K562 (cell line): ENCODE measurements at regions not wholly inside any gene's neighbourhood (a gene's known extent, or its start where the extent isn't known, plus 50 kb on each side); places are given as distances from the start of the nearest gene placed in this dataset.

Experiments used
- ATAC-seq: fragments of 200-7000 bp; cut with Tn5 transposase; 3 replicates; pipeline ENCODE4 v1.9.1; 2020; ENCODE audit warnings: moderate library complexity
- BruUV-seq: library from RNA; stranded (reverse); fragments of 400-500 nt; replicated peaks from 2 replicates; lab custom pipeline; 2021; lab: Mats Ljungman, UMichigan
- CTCF ChIA-PET: fragments of 300-600 bp; formaldehyde crosslinking; extraction: SDS; loops from one replicate; lab custom pipeline; 2021; ENCODE audit warnings: low intra/inter-chr PET ratio; lab: Yijun Ruan, JAX
- POLR2A ChIA-PET: fragments of 300-600, 350-650 bp; sonication (Branson Sonifier 250); formaldehyde crosslinking; extraction: SDS; loops from one replicate; lab custom pipeline; 2021; ENCODE audit warnings: antibody characterized with exemption, inconsistent platforms; lab: Yijun Ruan, JAX
- DNase-seq, 4 experiments: peaks; one replicate each; pipeline versions ENCODE4 v3.0.0 to v3.0.0-alpha.2; 2011 to 2018; ENCODE audit warnings: low spot score in 3 of 4, mixed read lengths in 3 of 4; ENCODE audit errors: extremely low read depth in 1 of 4
- FAIRE-seq: peaks from 2 replicates; lab custom pipeline; 2011; peaks lifted over from hg19 to GRCh38; lab: Jason Lieb, UNC
- H2AFZ ChIP-seq: 2 replicates; pipeline ENCODE4 v1.6.0; 2011; ENCODE audit warnings: low read depth, low read length, control low read depth, inconsistent platforms
- H3K27ac ChIP-seq: fragments of 200-600 bp; 3 replicates; pipeline ENCODE4 v1.8.0; 2011; ENCODE audit warnings: low read depth, mild to moderate bottlenecking, control low read depth, inconsistent platforms, low read length, moderate library complexity, mixed read lengths; ENCODE audit errors: extremely low read depth
- H3K27me3 ChIP-seq, 2 experiments: fragments of 300-600 bp in 1 of 2; 2 replicates in 1 of 2; 3 replicates in 1 of 2; pipeline versions ENCODE4 v1.6.0 to v1.8.0; 2011; ENCODE audit warnings: inconsistent platforms in 2 of 2, low read length in 2 of 2, mild to moderate bottlenecking in 1 of 2, mixed read lengths in 1 of 2, moderate library complexity in 1 of 2; ENCODE audit not compliant: control insufficient read depth in 2 of 2, insufficient read depth in 2 of 2
- H3K36me3 ChIP-seq: fragments of 300-600 bp; 3 replicates; pipeline ENCODE4 v1.8.0; 2011; ENCODE audit warnings: mild to moderate bottlenecking, low read length, inconsistent platforms; ENCODE audit not compliant: control insufficient read depth, insufficient read depth
- H3K4me1 ChIP-seq, 2 experiments: fragments of 200-600 bp in 1 of 2; replicated peaks in 1 of 2; 2 replicates in 1 of 2; 3 replicates in 1 of 2; pipeline versions ENCODE4 v1.5.1 to v1.8.0; 2011; ENCODE audit warnings: inconsistent platforms in 2 of 2, low read length in 2 of 2, mild to moderate bottlenecking in 1 of 2, mixed read lengths in 1 of 2, moderate library complexity in 1 of 2; ENCODE audit not compliant: control insufficient read depth in 2 of 2, insufficient read depth in 2 of 2
- H3K4me2 ChIP-seq: 2 replicates; pipeline ENCODE4 v1.6.1; 2011; ENCODE audit warnings: low read length, control low read depth, inconsistent platforms, mixed read lengths; ENCODE audit not compliant: insufficient read depth
- H3K4me3 ChIP-seq: fragments of 200-600 bp; sonication (generic), shearing (Covaris generic); 2 replicates; pipeline ENCODE4 v1.5.1; 2016; ENCODE audit warnings: control low read depth, inconsistent platforms
- H3K79me2 ChIP-seq: fragments of 200-600 bp; 3 replicates; pipeline ENCODE4 v1.8.0; 2011; ENCODE audit warnings: low read length, inconsistent platforms; ENCODE audit not compliant: control insufficient read depth, insufficient read depth
- H3K9ac ChIP-seq, 2 experiments: 2 replicates each; pipeline versions ENCODE4 v1.6.0 to v1.6.1; 2011; ENCODE audit warnings: low read depth in 2 of 2, low read length in 2 of 2, control low read depth in 1 of 2, inconsistent platforms in 1 of 2, mild to moderate bottlenecking in 1 of 2, mixed read lengths in 1 of 2; ENCODE audit not compliant: insufficient read depth in 1 of 2
- H3K9me1 ChIP-seq: one replicate; pipeline ENCODE4 v1.6.0; 2011; ENCODE audit warnings: inconsistent platforms, mild to moderate bottlenecking, low read length, moderate library complexity; ENCODE audit not compliant: control insufficient read depth, insufficient read depth
- H3K9me3 ChIP-seq: replicated peaks from 2 replicates; pipeline ENCODE4 v1.5.1; 2011; ENCODE audit warnings: low read depth, low read length, inconsistent platforms; ENCODE audit not compliant: control insufficient read depth, insufficient read depth
- H4K20me1 ChIP-seq: replicated peaks from 2 replicates; pipeline ENCODE4 v1.6.1; 2011; ENCODE audit warnings: low read length, inconsistent platforms, mixed read lengths; ENCODE audit not compliant: control insufficient read depth, insufficient read depth
- BRCA1 ChIP-seq, 2 experiments: fragments of 450-650 bp in 1 of 2; sonication (generic) in 1 of 2; formaldehyde crosslinking in 1 of 2; IDR thresholded peaks; 2 replicates each; pipeline versions ENCODE4 v1.5.0 to v1.6.1; 2017 to 2020; ENCODE audit warnings: mild to moderate bottlenecking in 1 of 2, missing genetic modification reagents in 1 of 2
- CBX3 ChIP-seq, 2 experiments: IDR thresholded peaks; 1 replicate in 1 of 2; 2 replicates in 1 of 2; pipeline ENCODE4 v1.6.1; 2012; ENCODE audit warnings: inconsistent platforms in 2 of 2, low read length in 2 of 2, borderline replicate concordance in 1 of 2, control low read depth in 1 of 2
- ELF2 ChIP-seq: fragments of 250-450 bp; sonication (Bioruptor Pico); IDR thresholded peaks from 2 replicates; pipeline ENCODE4 v1.5.0; 2021; ENCODE audit warnings: mild to moderate bottlenecking
- FOS ChIP-seq: IDR thresholded peaks from 3 replicates; pipeline ENCODE4 v1.6.1; 2011; ENCODE audit not compliant: insufficient read length; ENCODE audit errors: extremely low read depth
- HDAC6 ChIP-seq: IDR thresholded peaks from 2 replicates; pipeline ENCODE4 v1.6.1; 2012; ENCODE audit warnings: low read depth, mild to moderate bottlenecking, control low read depth, inconsistent platforms, low read length, moderate library complexity
- LCOR ChIP-seq: sonication (generic); formaldehyde crosslinking; IDR thresholded peaks from 2 replicates; pipeline ENCODE4 v1.8.0; 2022; ENCODE audit warnings: mild to moderate bottlenecking, missing genetic modification reagents
- MAZ ChIP-seq, 2 experiments: fragments of 450-650 bp in 1 of 2; sonication (generic) in 1 of 2; formaldehyde crosslinking; IDR thresholded peaks in 1 of 2; conservative IDR thresholded peaks in 1 of 2; 2 replicates each; pipeline versions ENCODE4 v1.4.0 to v1.5.0; 2020; ENCODE audit warnings: mild to moderate bottlenecking in 1 of 2, missing genetic modification reagents in 1 of 2
- PHF8 ChIP-seq: fragments of 200-600 bp; sonication (generic); IDR thresholded peaks from 2 replicates; pipeline ENCODE4 v1.6.1; 2012; ENCODE audit warnings: mixed run types, mild to moderate bottlenecking, inconsistent platforms, low read length, moderate library complexity, borderline replicate concordance
- PRMT5 ChIP-seq: sonication (generic); formaldehyde crosslinking; IDR thresholded peaks from 2 replicates; pipeline ENCODE4 v1.5.0; 2020; ENCODE audit warnings: missing genetic modification reagents
- RBM39 ChIP-seq: fragments of 200-400 bp; formaldehyde crosslinking; optimal IDR thresholded peaks from 2 replicates; pipeline ENCODE3; 2018; ENCODE audit warnings: low read depth, low read length
- SOX6 ChIP-seq: fragments of 450-650 bp; IDR thresholded peaks from 2 replicates; pipeline ENCODE4 v1.6.1; 2014; ENCODE audit warnings: mild to moderate bottlenecking
- WHSC1 ChIP-seq: IDR thresholded peaks from one replicate; pipeline ENCODE4 v1.6.1; 2012; ENCODE audit warnings: low read length, control low read depth, inconsistent platforms
- ZNF232 ChIP-seq: sonication (generic); formaldehyde crosslinking; IDR thresholded peaks from 2 replicates; pipeline ENCODE4 v1.8.0; 2022; ENCODE audit warnings: mild to moderate bottlenecking, missing genetic modification reagents
- ZNF431 ChIP-seq: sonication (generic); formaldehyde crosslinking; IDR thresholded peaks from 2 replicates; pipeline ENCODE4 v1.8.0; 2022; ENCODE audit warnings: mild to moderate bottlenecking, missing genetic modification reagents
- ZNF561 ChIP-seq: fragments of 450-650 bp; formaldehyde crosslinking; conservative IDR thresholded peaks from 2 replicates; pipeline ENCODE4 v1.4.0; 2020; ENCODE audit warnings: mild to moderate bottlenecking, moderate library complexity
- WGBS: fragments of 100-300 bp; shearing (Covaris generic); methylation state at CpG from one replicate; pipeline ENCODE4 v1.1.6; 2016; ENCODE audit warnings: low coverage, mixed read lengths; ENCODE audit not compliant: insufficient coverage; ENCODE audit errors: missing lambda C conversion rate; 5-methylcytosine and 5-hydroxymethylcytosine counted together
- in situ Hi-C: fragments of 300-500 bp; cut with MboI; formaldehyde crosslinking; loops from 4 replicates; pipeline ENCODE4 v1.15.0; 2018; ENCODE audit warnings: inconsistent platforms, mixed read lengths
- intact Hi-C: fragments of 100-400 bp; cut with micrococcal nuclease; formaldehyde crosslinking; loops from 2 replicates; pipeline ENCODE4 v1.14.2; 2022
- TF ChIP-seq, protein P1 (sequence below): sonication (generic); formaldehyde crosslinking; IDR thresholded peaks from 2 replicates; pipeline ENCODE4 v1.8.0; 2022; ENCODE audit warnings: mild to moderate bottlenecking, missing genetic modification reagents
- TF ChIP-seq, protein P2 (sequence below): fragments of 450-650 bp; IDR thresholded peaks from 2 replicates; pipeline ENCODE4 v1.6.1; 2017; ENCODE audit warnings: antibody characterized with exemption
- TF ChIP-seq, protein P3 (sequence below): fragments of 450-650 bp; formaldehyde crosslinking; conservative IDR thresholded peaks from 2 replicates; pipeline ENCODE4 v1.4.0; 2022; ENCODE audit warnings: mild to moderate bottlenecking, missing genetic modification characterization
- TF ChIP-seq, protein P4 (sequence below): fragments of 450-650 bp; IDR thresholded peaks from 2 replicates; pipeline ENCODE4 v1.6.1; 2016

DNA sequence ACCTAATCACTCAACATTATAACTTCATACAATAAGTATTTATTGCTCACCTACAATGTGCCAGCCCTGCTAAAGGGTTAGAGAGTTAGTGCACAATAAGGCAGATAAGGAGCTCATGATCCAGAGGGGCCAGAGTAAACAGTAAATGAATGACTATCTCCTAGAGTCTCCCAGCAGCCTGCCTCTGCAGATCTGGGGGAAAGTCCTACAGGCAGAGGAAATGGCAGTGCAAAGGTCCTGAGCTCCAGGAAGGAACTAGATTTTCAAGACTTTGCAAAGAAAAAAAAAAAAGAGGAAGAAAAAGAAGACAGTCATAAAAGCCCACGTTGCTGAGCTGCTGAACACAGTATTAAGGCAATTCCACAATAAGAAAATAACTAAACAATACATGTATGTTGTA lies 160.1 kb downstream of the SIM1 start:
- TF ChIP-seq CBX3 (IDR thresholded peaks at IDR 0.05; ENCODE audit: borderline replicate concordance in 1 of 2, low read length in 2 of 2) (no peak), RBM39 (no peak), ZNF232 (no peak), PHF8 (no peak), LCOR (CRISPR knock-in tag) (no peak), FOS (no peak), HDAC6 (no peak), PRMT5 (no peak), ELF2 (no peak), MAZ (CRISPR knock-in tag; conservative IDR thresholded peaks at IDR 0.05 in 1 of 2, IDR thresholded peaks at IDR 0.05 in 1 of 2) (no peak), ZNF561 (CRISPR knock-in tag) (no peak), BRCA1 (IDR thresholded peaks at IDR 0.05) (no peak), BRCA1 (CRISPR knock-in tag; IDR thresholded peaks at IDR 0.05) (no peak), WHSC1 (no peak), SOX6 (no peak), ZNF431 (no peak)
- TF ChIP-seq, protein P1, sequence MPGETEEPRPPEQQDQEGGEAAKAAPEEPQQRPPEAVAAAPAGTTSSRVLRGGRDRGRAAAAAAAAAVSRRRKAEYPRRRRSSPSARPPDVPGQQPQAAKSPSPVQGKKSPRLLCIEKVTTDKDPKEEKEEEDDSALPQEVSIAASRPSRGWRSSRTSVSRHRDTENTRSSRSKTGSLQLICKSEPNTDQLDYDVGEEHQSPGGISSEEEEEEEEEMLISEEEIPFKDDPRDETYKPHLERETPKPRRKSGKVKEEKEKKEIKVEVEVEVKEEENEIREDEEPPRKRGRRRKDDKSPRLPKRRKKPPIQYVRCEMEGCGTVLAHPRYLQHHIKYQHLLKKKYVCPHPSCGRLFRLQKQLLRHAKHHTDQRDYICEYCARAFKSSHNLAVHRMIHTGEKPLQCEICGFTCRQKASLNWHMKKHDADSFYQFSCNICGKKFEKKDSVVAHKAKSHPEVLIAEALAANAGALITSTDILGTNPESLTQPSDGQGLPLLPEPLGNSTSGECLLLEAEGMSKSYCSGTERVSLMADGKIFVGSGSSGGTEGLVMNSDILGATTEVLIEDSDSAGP (CRISPR knock-in tag), result no peak
- TF ChIP-seq, protein P2, sequence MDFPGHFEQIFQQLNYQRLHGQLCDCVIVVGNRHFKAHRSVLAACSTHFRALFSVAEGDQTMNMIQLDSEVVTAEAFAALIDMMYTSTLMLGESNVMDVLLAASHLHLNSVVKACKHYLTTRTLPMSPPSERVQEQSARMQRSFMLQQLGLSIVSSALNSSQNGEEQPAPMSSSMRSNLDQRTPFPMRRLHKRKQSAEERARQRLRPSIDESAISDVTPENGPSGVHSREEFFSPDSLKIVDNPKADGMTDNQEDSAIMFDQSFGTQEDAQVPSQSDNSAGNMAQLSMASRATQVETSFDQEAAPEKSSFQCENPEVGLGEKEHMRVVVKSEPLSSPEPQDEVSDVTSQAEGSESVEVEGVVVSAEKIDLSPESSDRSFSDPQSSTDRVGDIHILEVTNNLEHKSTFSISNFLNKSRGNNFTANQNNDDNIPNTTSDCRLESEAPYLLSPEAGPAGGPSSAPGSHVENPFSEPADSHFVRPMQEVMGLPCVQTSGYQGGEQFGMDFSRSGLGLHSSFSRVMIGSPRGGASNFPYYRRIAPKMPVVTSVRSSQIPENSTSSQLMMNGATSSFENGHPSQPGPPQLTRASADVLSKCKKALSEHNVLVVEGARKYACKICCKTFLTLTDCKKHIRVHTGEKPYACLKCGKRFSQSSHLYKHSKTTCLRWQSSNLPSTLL, result no peak
- TF ChIP-seq, protein P3, sequence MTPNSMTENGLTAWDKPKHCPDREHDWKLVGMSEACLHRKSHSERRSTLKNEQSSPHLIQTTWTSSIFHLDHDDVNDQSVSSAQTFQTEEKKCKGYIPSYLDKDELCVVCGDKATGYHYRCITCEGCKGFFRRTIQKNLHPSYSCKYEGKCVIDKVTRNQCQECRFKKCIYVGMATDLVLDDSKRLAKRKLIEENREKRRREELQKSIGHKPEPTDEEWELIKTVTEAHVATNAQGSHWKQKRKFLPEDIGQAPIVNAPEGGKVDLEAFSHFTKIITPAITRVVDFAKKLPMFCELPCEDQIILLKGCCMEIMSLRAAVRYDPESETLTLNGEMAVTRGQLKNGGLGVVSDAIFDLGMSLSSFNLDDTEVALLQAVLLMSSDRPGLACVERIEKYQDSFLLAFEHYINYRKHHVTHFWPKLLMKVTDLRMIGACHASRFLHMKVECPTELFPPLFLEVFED (CRISPR knock-in tag), result no peak
- TF ChIP-seq, protein P4, sequence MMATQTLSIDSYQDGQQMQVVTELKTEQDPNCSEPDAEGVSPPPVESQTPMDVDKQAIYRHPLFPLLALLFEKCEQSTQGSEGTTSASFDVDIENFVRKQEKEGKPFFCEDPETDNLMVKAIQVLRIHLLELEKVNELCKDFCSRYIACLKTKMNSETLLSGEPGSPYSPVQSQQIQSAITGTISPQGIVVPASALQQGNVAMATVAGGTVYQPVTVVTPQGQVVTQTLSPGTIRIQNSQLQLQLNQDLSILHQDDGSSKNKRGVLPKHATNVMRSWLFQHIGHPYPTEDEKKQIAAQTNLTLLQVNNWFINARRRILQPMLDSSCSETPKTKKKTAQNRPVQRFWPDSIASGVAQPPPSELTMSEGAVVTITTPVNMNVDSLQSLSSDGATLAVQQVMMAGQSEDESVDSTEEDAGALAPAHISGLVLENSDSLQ, result no peak
- ChIA-PET CTCF (interaction anchor here (0.6 kb wide), 1 partner anchor 185 kb away, joined by 3 read pairs; no protein-coding TSS in a partner anchor), POLR2A (interaction anchor here (0.9 kb wide), 1 partner anchor 13 kb away, joined by 3 read pairs; no protein-coding TSS in a partner anchor)
- FAIRE-seq (peak; percentile 52), DNase-seq (peak in 1 of 4 experiments; percentile 13), ATAC-seq (no peak; the same call in 2 of the 3 replicates)
- intact Hi-C loops, result no loop called here
- no peak overlapping the region for H3K4me2 ChIP-seq
- H3K9me1 ChIP-seq, result no peaks in the 10 kb centered on the region
- WGBS, result 0% methylated on average over 1 of the region's 1 CpG
- no peak overlapping the region for H2AFZ ChIP-seq
- no peaks in the 10 kb centered on the region for H4K20me1 ChIP-seq
- H3K9ac ChIP-seq, result no peak overlapping the region
- H3K27ac ChIP-seq, result no peak overlapping the region
- no TSS peak for BruUV-seq
- in situ Hi-C loops, result no loop called here
- H3K4me3 ChIP-seq, result no peak overlapping the region
- no peaks in the 10 kb centered on the region for H3K9me3 ChIP-seq
- H3K79me2 ChIP-seq, result no peaks in the 10 kb centered on the region
- no peaks in the 10 kb centered on the region for H3K27me3 ChIP-seq
- H3K4me1 ChIP-seq, result no peaks in the 10 kb centered on the region
- no peaks in the 10 kb centered on the region for H3K36me3 ChIP-seq
